ENCODE measurements at regions not wholly inside any gene's neighbourhood (a gene's known extent, or its start where the extent isn't known, plus 50 kb on each side); places are given as distances from the start of the nearest gene placed in this dataset.
"Not testable (repeated sequence)": the region's sequence is repeated elsewhere in the genome, so short reads cannot be mapped to it uniquely, and the experiment has no call there.

DNA sequence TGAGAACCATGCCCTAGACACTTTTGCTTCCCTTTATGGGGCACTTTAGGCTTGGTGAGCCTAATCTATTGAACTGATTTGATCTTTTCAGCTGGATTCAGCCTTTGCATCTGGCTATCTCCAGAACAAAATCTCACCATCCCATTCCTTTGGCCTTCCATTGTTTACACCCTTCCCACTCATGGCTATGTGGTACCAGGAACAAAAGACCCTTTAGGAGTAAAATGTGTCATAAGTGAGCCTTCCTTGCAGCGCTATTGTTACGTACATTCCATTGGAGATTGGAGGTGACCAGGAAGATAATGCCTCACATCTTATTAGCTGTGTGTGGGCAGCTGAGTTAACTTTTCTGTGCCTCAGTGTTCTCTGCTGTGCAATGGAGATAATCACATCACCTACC, 188.4 kb downstream of the SATB1 start:
- DNase-seq (ENCODE audit: low read depth in 2 of 2): no peak

- DNase-seq (ENCODE audit: low read depth in 2 of 2): no peak
Observed at GRCh38 chr3:18234717-18235335, 190.3 kb downstream of the SATB1 start.

DNA sequence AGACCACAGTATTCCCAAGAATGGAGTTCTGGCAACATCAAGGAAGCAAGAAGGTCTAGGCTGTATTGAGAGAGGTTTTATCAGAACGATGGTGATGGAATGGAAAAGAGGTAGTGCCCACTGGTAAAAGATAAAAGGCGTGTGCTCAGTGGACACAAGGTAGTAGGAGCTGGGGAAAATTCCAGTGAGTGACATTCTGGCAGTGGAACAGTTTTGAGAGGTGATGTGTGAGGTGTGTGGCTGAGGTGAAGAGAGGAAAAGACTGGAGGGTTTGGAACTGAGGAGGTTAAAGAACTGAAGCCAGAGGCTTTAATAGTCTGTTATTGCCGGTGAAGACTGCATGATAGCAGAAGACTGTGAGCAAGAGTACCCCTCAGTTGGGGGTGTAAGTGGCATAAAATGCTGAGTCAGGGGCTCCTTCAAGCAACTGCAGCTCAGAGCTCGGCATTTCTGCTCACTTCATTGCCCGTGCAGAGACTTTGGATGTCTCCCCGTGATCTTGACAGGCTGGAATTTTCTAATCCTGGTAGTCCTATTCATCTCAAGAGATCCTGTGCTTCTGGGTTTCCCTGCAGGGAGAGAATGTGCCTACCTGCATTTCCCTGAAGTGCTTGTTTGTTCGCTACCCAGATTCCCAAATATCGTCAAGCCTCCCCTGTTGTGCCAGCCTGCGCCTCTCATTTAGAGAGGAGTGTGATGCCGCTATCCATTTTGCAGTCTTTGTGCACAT, 191.0 kb downstream of the SATB1 start:
- no peak for DNase-seq (ENCODE audit: low read depth in 2 of 2)

GRCh38 chr3:18232317-18232716, 192.8 kb downstream of the SATB1 start:
- no peak for DNase-seq (ENCODE audit: low read depth in 2 of 2)

DNA sequence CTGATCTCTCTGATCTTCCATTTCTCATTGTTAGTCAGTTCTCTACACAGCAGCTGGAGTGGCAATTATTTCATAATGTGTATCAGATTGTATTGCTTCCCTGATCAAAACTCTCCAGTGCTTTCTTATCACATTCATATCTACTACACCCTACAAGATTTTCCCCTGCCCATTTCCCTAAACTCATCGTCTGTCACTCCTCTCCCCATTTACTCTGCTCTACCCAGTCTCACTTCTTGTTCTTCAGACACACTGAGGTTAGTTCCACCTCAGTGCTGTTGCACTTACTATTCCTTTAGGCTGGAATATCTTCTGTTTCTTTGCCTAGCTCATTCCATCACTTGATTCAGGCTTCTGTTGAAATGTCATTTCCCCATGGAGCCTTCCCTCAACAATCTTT, 197.1 kb downstream of the SATB1 start:
- no peak for DNase-seq (ENCODE audit: low read depth in 2 of 2)

DNA sequence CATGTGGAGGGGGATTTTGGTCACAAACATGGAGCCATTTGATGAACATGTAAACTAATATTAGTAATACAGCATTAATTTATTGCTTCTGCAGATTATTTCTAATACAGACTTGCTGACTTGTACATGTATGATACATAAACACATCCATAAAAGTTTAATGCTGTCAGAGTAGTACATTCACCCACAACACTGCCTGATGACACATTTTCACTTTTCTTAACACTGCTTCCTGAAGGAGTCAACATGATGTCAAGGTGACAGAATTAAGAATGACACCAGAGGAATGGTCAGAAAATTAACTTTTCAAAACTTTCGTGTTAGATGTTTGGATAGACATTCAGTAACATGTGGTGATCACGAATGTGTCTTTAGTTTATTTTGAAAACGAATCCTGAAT, 199.4 kb downstream of the SATB1 start:
- no peak for DNase-seq (ENCODE audit: low read depth in 2 of 2)

DNA sequence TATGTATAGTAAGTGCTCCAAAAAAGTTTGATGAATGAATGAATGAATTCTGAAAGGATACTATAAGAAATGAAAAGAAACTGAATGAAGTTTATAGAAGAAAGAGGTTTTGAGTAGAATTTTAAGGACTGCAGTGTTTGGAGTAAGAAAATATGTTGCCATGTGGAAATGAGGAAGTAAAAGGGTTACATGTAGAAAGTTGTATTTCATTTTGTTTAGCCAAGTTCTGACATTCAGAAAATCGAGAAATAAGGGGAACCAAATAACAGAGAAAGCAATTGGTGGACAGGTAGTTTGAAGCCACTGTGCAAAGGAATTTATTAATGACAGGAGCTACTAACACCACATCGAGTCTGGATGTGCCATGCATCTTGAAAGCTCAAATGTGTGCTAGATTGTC, 200.7 kb downstream of the SATB1 start:
- DNase-seq (ENCODE audit: low read depth in 2 of 2): no peak

- DNase-seq (ENCODE audit: low read depth in 2 of 2): no peak
Observed at GRCh38 chr3:18223974-18224373, 201.2 kb downstream of the SATB1 start.

- DNase-seq (ENCODE audit: low read depth in 2 of 2): no peak
Observed at GRCh38 chr3:18223571-18223970, 201.6 kb downstream of the SATB1 start.

DNA sequence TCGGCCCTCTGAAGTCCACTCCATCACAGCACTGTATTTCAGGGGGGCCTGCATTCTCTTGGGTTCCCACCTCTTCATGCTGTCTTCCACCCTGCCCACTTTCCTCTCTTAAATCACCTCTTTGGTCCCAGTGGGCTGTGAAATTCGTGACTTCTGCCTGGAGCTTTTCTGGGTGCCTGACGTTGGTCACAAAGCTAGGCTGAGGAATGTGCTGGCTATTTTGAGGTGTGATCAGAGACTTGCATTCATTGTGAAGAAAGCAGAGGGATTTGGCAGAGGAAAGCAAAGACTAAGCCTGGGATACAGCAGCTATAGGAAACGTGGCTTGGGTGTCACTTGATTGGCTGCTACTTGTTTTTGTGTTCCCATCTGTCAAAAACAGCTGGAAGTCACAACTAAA, 202.5 kb downstream of the SATB1 start:
- DNase-seq (ENCODE audit: low read depth in 2 of 2): no peak

DNA sequence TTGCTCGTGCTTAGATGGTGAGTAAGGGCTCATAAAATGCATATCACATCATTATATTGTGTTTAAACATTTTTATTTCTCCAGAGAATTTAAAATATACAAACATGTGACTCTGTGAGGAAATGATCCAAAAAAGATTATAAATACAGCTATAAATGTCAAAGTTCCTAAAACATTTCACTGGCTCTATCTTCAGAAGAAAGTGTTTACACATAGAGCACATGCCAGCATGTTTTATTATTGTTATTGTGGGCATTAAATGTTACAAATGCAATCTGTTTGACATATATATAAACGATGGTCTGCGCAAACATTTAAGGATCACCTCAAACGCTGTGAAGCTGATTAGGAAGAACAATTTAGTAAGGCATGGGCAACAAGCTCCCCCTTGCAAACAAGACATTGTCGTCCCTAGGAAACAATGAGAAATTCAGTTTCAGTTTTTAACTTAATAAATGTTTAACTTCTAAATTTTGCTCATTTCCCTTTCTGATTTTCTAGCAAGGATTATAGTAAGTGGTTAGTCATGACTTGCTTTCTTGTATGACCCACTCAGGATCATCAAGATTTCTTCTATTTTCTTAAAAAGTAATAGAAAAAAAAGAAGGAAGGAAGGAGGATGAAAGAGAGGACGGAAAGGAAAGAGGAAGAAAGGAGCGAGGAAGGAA, 207.5 kb downstream of the SATB1 start:
- DNase-seq (ENCODE audit: low read depth in 2 of 2): no peak

DNA sequence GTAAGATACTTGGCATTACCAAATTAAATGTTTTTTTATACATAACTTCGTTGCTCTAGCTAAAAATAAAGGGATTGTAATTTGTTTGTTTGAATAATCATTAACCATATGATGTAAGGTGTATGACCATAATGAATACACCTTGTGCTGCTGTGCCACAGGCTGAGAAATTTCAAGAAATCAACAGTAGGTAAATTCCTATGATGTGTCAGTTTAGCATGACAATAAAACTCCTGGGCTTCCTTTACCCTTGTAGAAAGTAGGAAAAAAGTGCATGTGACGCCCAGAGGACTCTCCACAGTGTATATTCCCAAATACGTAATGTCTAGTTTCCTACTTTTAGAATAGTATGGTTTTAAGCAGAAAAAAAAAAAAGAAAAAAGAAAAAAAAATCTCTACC, 208.1 kb downstream of the SATB1 start:
- DNase-seq (ENCODE audit: low read depth in 2 of 2): no peak

- DNase-seq (ENCODE audit: low read depth in 2 of 2): no peak
Observed at GRCh38 chr3:18215639-18216038, 209.5 kb downstream of the SATB1 start.

DNA sequence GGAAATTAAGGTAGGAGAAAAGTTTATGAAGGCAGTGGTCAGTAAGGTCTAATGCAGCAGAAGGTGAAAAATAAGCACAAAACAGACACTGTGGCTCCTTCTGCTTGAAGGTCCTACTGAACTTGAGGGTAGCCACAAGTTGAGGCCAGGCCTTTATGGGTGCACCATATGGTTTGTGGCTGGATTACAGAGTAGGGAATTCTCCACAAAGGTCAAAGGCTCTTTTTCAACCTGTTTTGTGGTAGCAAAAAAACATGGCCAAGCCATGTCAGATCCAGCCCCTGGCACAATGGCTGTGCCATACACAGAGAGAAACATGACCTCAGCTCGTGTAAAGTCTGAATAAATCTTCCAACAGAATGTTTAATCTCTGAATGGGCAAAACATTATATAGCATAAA, 214.0 kb downstream of the SATB1 start:
- no peak for DNase-seq (ENCODE audit: low read depth in 2 of 2)

- no peak for DNase-seq (ENCODE audit: low read depth in 2 of 2)
Observed at GRCh38 chr3:18208856-18209255, 216.3 kb downstream of the SATB1 start.

- no peak for DNase-seq (ENCODE audit: low read depth in 2 of 2)
Observed at GRCh38 chr3:18208091-18208490, 217.0 kb downstream of the SATB1 start.

DNA sequence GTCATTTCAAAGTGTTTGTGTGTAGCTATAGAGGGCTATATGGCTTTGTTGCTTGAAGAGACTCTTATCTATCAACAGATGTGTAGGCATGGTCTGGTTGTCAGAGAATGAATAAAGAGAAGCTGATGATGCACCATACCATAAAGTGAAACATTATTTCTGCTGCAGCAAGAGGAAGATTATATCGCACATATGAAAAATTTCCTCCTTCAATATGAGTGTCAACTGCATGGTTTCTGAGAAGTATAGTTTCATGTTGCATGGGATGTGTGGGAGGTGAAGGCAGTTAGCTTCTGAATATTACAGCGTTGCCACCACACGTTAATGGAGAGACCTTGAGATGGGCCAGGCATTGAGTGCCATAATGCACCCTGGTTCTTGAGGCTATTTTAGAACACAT, 217.9 kb downstream of the SATB1 start:
- DNase-seq (ENCODE audit: low read depth in 2 of 2): peak in 1 of 2 donors; percentile 15

DNA sequence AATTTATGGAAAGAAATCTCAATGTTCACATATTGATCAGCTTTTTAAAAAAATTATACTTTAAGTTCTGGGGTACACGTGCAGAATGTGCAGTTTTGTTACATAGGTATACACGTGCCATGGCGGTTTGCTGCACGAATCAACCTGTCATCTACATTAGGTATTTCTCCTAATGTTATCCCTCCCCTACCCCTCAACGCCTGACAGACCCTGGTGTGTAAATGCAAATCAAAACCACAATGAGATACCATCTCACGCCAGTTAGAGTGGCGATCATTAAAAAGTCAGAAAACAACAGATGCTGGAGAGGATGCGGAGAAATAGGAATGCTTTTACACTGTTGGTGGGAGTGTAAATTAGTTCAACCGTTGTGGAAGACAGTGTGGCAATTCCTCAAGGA, 219.4 kb downstream of the SATB1 start:
- DNase-seq (ENCODE audit: low read depth in 2 of 2): not testable (repeated sequence)

GRCh38 chr3:18201315-18201714, 223.8 kb downstream of the SATB1 start:
- no peak for DNase-seq (ENCODE audit: low read depth in 2 of 2)

- no peak for DNase-seq (ENCODE audit: low read depth in 2 of 2)
Observed at GRCh38 chr3:18199757-18200156, 225.4 kb downstream of the SATB1 start.

DNA sequence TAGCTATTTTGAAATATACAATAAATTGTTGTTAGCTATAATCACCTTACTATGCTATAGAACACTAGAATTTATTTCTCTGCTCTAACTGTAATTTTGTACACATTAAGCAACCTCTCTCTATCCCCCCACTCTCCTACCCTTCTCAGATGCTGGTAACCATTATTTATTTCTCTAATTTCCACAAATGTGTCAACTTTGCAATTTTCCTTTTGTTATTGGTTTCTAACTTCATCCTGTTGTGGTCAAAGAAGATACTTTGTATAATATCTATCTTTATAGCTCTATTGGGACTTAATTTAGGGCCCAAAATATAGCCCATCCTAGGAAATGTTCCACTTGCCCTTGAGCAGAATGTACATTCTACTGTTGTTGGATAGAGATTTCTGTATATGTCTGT, 229.3 kb downstream of the SATB1 start:
- no peak for DNase-seq (ENCODE audit: low read depth in 2 of 2)

GRCh38 chr3:18194431-18194830, 230.7 kb downstream of the SATB1 start:
- DNase-seq (ENCODE audit: low read depth in 2 of 2): no peak

- DNase-seq (ENCODE audit: low read depth in 2 of 2): no peak
Observed at GRCh38 chr3:18190646-18191045, 234.5 kb downstream of the SATB1 start.
